ENCODE measurements at regions not wholly inside any gene's neighbourhood (a gene's known extent, or its start where the extent isn't known, plus 50 kb on each side); places are given as distances from the start of the nearest gene placed in this dataset.

GRCh38 chr9:99663856-99664255, 157.8 kb upstream of the NR4A3 start:
- H3K56ac ChIP-seq (ENCODE audit: insufficient read length, low read depth, low read length) = no peak overlapping the region
- Mint-ChIP-seq H3K36me3 (ENCODE audit: insufficient read depth in 1 of 3, low read depth in 3 of 3) (no peaks in the 10 kb centered on the region; a peak in 1 of 7 replicates), H3K27ac (no peak overlapping the region), H3K4me3 (no peak overlapping the region), H3K4me1 (peaks cover 0 to 8% of the 10 kb centered on the region in 2 experiments; a peak in 2 of 4 replicates), H3K9me3 (no peaks in the 10 kb centered on the region), H3K27me3 (ENCODE audit: low read depth) (no peaks in the 10 kb centered on the region)
- no peak overlapping the region for H3T11ph ChIP-seq (ENCODE audit: low read length)
- H2BK120ac ChIP-seq (ENCODE audit: low read depth, low read length, poor library complexity, severe bottlenecking) = no peak overlapping the region
- H2BK20ac ChIP-seq (ENCODE audit: low read depth, low read length, poor library complexity, severe bottlenecking) = no peak overlapping the region
- no peaks in the 10 kb centered on the region for H3K23me2 ChIP-seq (ENCODE audit: insufficient read length, low read depth, low read length, poor library complexity, severe bottlenecking)
- H2BK5ac ChIP-seq (ENCODE audit: insufficient read length, low read length) = no peak overlapping the region
- H3K79me1 ChIP-seq (ENCODE audit: insufficient read depth, low read depth, low read length, poor library complexity, severe bottlenecking) = no peaks in the 10 kb centered on the region
- H3K18ac ChIP-seq (ENCODE audit: insufficient read length, low read depth, low read length) = no peak overlapping the region
- H3K23ac ChIP-seq (ENCODE audit: insufficient read length, low read depth, low read length) = no peak overlapping the region
- H3K4ac ChIP-seq (ENCODE audit: low read depth, low read length) = no peak overlapping the region
- H4K91ac ChIP-seq (ENCODE audit: insufficient read length, low read depth, low read length) = no peak overlapping the region
- H3K79me2 ChIP-seq (ENCODE audit: insufficient read depth, low read length) = no peaks in the 10 kb centered on the region
- no peak overlapping the region for H3K4me2 ChIP-seq (ENCODE audit: insufficient read depth, insufficient read length, low read length)
- H3K4me1 ChIP-seq (ENCODE audit: insufficient read depth, low read length) = no peaks in the 10 kb centered on the region
- no peak overlapping the region for H3K27ac ChIP-seq (ENCODE audit: insufficient read length, low read depth, low read length)
- H4K5ac ChIP-seq (ENCODE audit: insufficient read length, low read depth, low read length) = no peak overlapping the region
- H3K9ac ChIP-seq (ENCODE audit: extremely low read depth, insufficient read length, low read length) = no peak overlapping the region
- TF ChIP-seq, protein P1, sequence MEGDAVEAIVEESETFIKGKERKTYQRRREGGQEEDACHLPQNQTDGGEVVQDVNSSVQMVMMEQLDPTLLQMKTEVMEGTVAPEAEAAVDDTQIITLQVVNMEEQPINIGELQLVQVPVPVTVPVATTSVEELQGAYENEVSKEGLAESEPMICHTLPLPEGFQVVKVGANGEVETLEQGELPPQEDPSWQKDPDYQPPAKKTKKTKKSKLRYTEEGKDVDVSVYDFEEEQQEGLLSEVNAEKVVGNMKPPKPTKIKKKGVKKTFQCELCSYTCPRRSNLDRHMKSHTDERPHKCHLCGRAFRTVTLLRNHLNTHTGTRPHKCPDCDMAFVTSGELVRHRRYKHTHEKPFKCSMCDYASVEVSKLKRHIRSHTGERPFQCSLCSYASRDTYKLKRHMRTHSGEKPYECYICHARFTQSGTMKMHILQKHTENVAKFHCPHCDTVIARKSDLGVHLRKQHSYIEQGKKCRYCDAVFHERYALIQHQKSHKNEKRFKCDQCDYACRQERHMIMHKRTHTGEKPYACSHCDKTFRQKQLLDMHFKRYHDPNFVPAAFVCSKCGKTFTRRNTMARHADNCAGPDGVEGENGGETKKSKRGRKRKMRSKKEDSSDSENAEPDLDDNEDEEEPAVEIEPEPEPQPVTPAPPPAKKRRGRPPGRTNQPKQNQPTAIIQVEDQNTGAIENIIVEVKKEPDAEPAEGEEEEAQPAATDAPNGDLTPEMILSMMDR (conservative IDR thresholded peaks at IDR 0.05) = no peak; the same call in 2 of the 3 replicates
- no peak overlapping the region for H2AK5ac ChIP-seq (ENCODE audit: insufficient read length, low read length)
- no CpG with 5 or more reads among the region's 1 CpG for WGBS (ENCODE audit: extremely low coverage, insufficient read length, low lambda C conversion rate)
- H4K8ac ChIP-seq (replicated peaks; ENCODE audit: insufficient read length, low read depth, low read length) = no peak overlapping the region
- H3K14ac ChIP-seq (ENCODE audit: insufficient read depth, low read length) = no peak overlapping the region
- H4K20me1 ChIP-seq (ENCODE audit: control insufficient read depth, insufficient read depth, insufficient read length) = no peaks in the 10 kb centered on the region
- no peak overlapping the region for H2BK15ac ChIP-seq (ENCODE audit: low read depth, low read length)
- no peak overlapping the region for H2BK12ac ChIP-seq (ENCODE audit: insufficient read length, low read depth, low read length)
- DNase-seq = no peak
- H3K9me3 ChIP-seq (ENCODE audit: control insufficient read depth, low read depth, low read length) = no peaks in the 10 kb centered on the region
- no peak overlapping the region for H2AFZ ChIP-seq (ENCODE audit: low read length)
- H3K27me3 ChIP-seq (ENCODE audit: insufficient read depth, low read length) = no peaks in the 10 kb centered on the region
